Natural killer cell (primary cell): ENCODE measurements at regions not wholly inside any gene's neighbourhood (a gene's known extent, or its start where the extent isn't known, plus 50 kb on each side); places are given as distances from the start of the nearest gene placed in this dataset.

ENCODE experiments used
- ATAC-seq, 3 donors: fragments of 150-1000 bp in 2 of 3; fragments of 200-7000 bp in 1 of 3; cut with Tn5 transposase; 1 replicate in 1 of 3; 2 replicates in 2 of 3; pipeline ENCODE4 v1.10.0; 2021; ENCODE audit warnings: mild to moderate bottlenecking in 2 of 3, moderate library complexity in 2 of 3
- DNase-seq, 2 donors: peaks; one replicate each; pipeline versions ENCODE4 v3.0.0 to v3.0.0-alpha.2; 2013 to 2021; ENCODE audit warnings: mixed read lengths in 1 of 2
- H3K27ac ChIP-seq: one replicate; pipeline ENCODE4 v1.5.1; 2013; ENCODE audit warnings: mild to moderate bottlenecking, low read length
- H3K27me3 ChIP-seq: one replicate; pipeline ENCODE4 v1.6.1; 2013; ENCODE audit warnings: low read length; ENCODE audit not compliant: control insufficient read depth, insufficient read depth
- H3K36me3 ChIP-seq: one replicate; pipeline ENCODE4 v1.6.1; 2013; ENCODE audit warnings: low read length; ENCODE audit not compliant: control insufficient read depth, insufficient read depth
- H3K4me1 ChIP-seq: one replicate; pipeline ENCODE4 v1.6.1; 2013; ENCODE audit warnings: low read length; ENCODE audit not compliant: control insufficient read depth, insufficient read depth
- H3K4me3 ChIP-seq: one replicate; pipeline ENCODE4 v1.5.1; 2013; ENCODE audit warnings: low read length
- H3K9me3 ChIP-seq: one replicate; pipeline ENCODE4 v1.6.1; 2013; ENCODE audit warnings: low read length; ENCODE audit not compliant: control insufficient read depth, insufficient read depth
- H3K27ac Mint-ChIP-seq, 2 donors: one replicate each; pipeline ENCODE4 v1.8.0; 2022; ENCODE audit warnings: mild to moderate bottlenecking in 2 of 2, mixed read lengths in 2 of 2, moderate library complexity in 1 of 2
- H3K27me3 Mint-ChIP-seq, 2 donors: one replicate each; pipeline ENCODE4 v1.8.0; 2022; ENCODE audit warnings: low read depth in 2 of 2, mixed read lengths in 2 of 2
- H3K36me3 Mint-ChIP-seq: one replicate; pipeline ENCODE4 v1.8.0; 2022; ENCODE audit warnings: mixed read lengths
- H3K4me1 Mint-ChIP-seq, 2 donors: one replicate each; pipeline ENCODE4 v1.8.0; 2022; ENCODE audit warnings: mixed read lengths in 2 of 2
- H3K4me3 Mint-ChIP-seq: one replicate; pipeline ENCODE4 v1.8.0; 2022; ENCODE audit warnings: mild to moderate bottlenecking, moderate library complexity, mixed read lengths
- H3K9me3 Mint-ChIP-seq, 2 donors: one replicate each; pipeline ENCODE4 v1.8.0; 2022; ENCODE audit warnings: mixed read lengths in 2 of 2
- WGBS: methylation state at CpG from one replicate; pipeline ENCODE4 v1.1.7; 2013; ENCODE audit warnings: missing lambda C conversion rate; ENCODE audit not compliant: insufficient coverage; 5-methylcytosine and 5-hydroxymethylcytosine counted together
- intact Hi-C: fragments of 100-400 bp; cut with micrococcal nuclease; formaldehyde crosslinking; loops from one replicate; pipeline ENCODE4 v1.14.2; 2022
- TF ChIP-seq, protein P1 (sequence below): fragments of 200-600 bp; IDR thresholded peaks from one replicate; pipeline ENCODE4 v1.8.0; 2022; ENCODE audit warnings: antibody characterized with exemption

DNA sequence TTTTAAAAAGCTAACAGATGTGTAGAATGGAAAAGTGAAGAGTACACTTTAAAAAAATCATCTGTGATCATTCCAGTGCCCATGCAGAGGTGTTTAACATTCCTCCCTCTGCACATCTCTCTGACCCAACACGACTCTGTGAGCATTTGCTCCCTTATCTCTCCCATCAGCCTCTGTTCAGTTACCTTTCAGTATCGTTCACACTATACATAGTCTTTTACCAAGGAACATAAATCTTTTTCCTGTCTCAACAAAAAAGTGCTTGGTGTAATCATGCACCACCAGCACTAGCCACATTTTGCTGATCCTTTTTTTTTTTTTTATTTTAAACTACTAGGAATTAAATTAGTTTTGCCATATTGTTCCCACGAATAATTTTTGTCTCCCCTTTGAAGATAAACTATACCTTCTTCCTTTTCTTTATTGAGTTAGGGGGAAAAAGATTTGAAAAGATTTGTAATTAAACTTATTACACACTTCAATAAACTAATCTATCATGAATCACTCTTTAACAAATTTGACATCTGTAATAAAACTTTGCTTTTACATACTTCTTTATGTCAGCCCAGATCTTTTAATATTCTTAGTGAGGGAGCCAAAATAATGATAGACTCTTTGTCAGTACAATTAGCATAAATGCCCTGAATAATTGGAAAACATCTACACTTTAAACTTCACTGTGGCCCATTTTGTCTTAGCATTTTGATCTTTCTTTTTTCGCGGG is 489.8 kb upstream of the FANCL start:
- WGBS, result 16% methylated on average over 4 of the region's 5 CpGs

GRCh38 chr2:58727981-58728656 is 487.0 kb upstream of the FANCL start:
- no peak overlapping the region for H3K27ac Mint-ChIP-seq
- H3K4me1 Mint-ChIP-seq, result peaks cover 0 to 4% of the 10 kb centered on the region in 2 donors
- WGBS, result no CpG with 5 or more reads among the region's 2 CpGs
- ATAC-seq (no peak), DNase-seq (no peak)
- no peak overlapping the region for H3K4me3 ChIP-seq
- H3K36me3 ChIP-seq, result no peaks in the 10 kb centered on the region
- H3K9me3 Mint-ChIP-seq, result no peaks in the 10 kb centered on the region
- no peaks in the 10 kb centered on the region for H3K27me3 Mint-ChIP-seq
- H3K36me3 Mint-ChIP-seq, result no peaks in the 10 kb centered on the region
- H3K4me3 Mint-ChIP-seq, result no peak overlapping the region
- TF ChIP-seq, protein P1, sequence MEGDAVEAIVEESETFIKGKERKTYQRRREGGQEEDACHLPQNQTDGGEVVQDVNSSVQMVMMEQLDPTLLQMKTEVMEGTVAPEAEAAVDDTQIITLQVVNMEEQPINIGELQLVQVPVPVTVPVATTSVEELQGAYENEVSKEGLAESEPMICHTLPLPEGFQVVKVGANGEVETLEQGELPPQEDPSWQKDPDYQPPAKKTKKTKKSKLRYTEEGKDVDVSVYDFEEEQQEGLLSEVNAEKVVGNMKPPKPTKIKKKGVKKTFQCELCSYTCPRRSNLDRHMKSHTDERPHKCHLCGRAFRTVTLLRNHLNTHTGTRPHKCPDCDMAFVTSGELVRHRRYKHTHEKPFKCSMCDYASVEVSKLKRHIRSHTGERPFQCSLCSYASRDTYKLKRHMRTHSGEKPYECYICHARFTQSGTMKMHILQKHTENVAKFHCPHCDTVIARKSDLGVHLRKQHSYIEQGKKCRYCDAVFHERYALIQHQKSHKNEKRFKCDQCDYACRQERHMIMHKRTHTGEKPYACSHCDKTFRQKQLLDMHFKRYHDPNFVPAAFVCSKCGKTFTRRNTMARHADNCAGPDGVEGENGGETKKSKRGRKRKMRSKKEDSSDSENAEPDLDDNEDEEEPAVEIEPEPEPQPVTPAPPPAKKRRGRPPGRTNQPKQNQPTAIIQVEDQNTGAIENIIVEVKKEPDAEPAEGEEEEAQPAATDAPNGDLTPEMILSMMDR, result no peak
- H3K4me1 ChIP-seq, result no peaks in the 10 kb centered on the region
- no peak overlapping the region for H3K27ac ChIP-seq
- intact Hi-C loops, result no loop called here
- no peaks in the 10 kb centered on the region for H3K9me3 ChIP-seq
- H3K27me3 ChIP-seq, result no peaks in the 10 kb centered on the region

More for the DNA sequence above, 489.8 kb upstream of the FANCL start:
- Histone ChIP-seq H3K4me3 (no peak overlapping the region), H3K36me3 (no peaks in the 10 kb centered on the region), H3K27ac (no peak overlapping the region), H3K9me3 (no peaks in the 10 kb centered on the region), H3K4me1 (no peaks in the 10 kb centered on the region), H3K27me3 (no peaks in the 10 kb centered on the region)
- DNase-seq (no peak), ATAC-seq (no peak)
- intact Hi-C loops, result no loop called here
- no peak overlapping the region for H3K4me3 Mint-ChIP-seq
- TF ChIP-seq, protein P1, result no peak
- H3K9me3 Mint-ChIP-seq, result no peaks in the 10 kb centered on the region
- no peaks in the 10 kb centered on the region for H3K36me3 Mint-ChIP-seq
- no peaks in the 10 kb centered on the region for H3K27me3 Mint-ChIP-seq
- H3K27ac Mint-ChIP-seq, result no peak overlapping the region
- H3K4me1 Mint-ChIP-seq, result peaks cover 0 to 4% of the 10 kb centered on the region in 2 donors

- intact Hi-C loops, result no loop called here
- Mint-ChIP-seq H3K27me3 (peaks cover 0 to 3% of the 10 kb centered on the region in 2 donors), H3K4me1 (no peaks in the 10 kb centered on the region), H3K9me3 (no peaks in the 10 kb centered on the region), H3K4me3 (no peak overlapping the region), H3K36me3 (no peaks in the 10 kb centered on the region), H3K27ac (no peak overlapping the region)
- DNase-seq (no peak), ATAC-seq (no peak)
- H3K4me3 ChIP-seq, result no peak overlapping the region
- no peaks in the 10 kb centered on the region for H3K36me3 ChIP-seq
- 100% methylated on average over 2 of the region's 4 CpGs for WGBS
- H3K9me3 ChIP-seq, result no peaks in the 10 kb centered on the region
- no peaks in the 10 kb centered on the region for H3K4me1 ChIP-seq
- TF ChIP-seq, protein P1, result no peak
- H3K27me3 ChIP-seq, result no peaks in the 10 kb centered on the region
- H3K27ac ChIP-seq, result no peak overlapping the region
Measured at GRCh38 chr2:58721912-58722591, 480.9 kb upstream of the FANCL start.
